ENCODE measurements at regions not wholly inside any gene's neighbourhood (a gene's known extent, or its start where the extent isn't known, plus 50 kb on each side); places are given as distances from the start of the nearest gene placed in this dataset.
A peak's percentile ranks its signal among the peaks of the same experiment; 100 is the strongest.
"Not testable (repeated sequence)": the region's sequence is repeated elsewhere in the genome, so short reads cannot be mapped to it uniquely, and the experiment has no call there.

GRCh38 chr1:228796945-228797344 lies 61.7 kb downstream of the RHOU start:
- not testable (repeated sequence) for H3K79me2 ChIP-seq; H3K4me3 ChIP-seq; H3K9me3 ChIP-seq (ENCODE audit: low read depth); DNase-seq (ENCODE audit: low spot score); H3K4me2 ChIP-seq; H3K36me3 ChIP-seq (replicated peaks; ENCODE audit: insufficient read depth, low read depth); H3K27ac ChIP-seq; H3K27me3 ChIP-seq; H4K20me1 ChIP-seq (ENCODE audit: insufficient read depth, poor library complexity, severe bottlenecking); H3K9me2 ChIP-seq (replicated peaks; ENCODE audit: insufficient read depth); H2AFZ ChIP-seq
- peaks cover 28% of the 10 kb centered on the region for H3K4me1 ChIP-seq (ENCODE audit: insufficient read depth)
- WGBS (ENCODE audit: low lambda C conversion rate, missing lambda C conversion rate): 72% methylated on average over 7 of the region's 7 CpGs

- H3K27ac ChIP-seq: peak overlapping the region; percentile 72
- no peaks in the 10 kb centered on the region for H4K20me1 ChIP-seq (ENCODE audit: insufficient read depth, poor library complexity, severe bottlenecking)
- no peaks in the 10 kb centered on the region for H3K36me3 ChIP-seq (replicated peaks; ENCODE audit: insufficient read depth, low read depth)
- no peaks in the 10 kb centered on the region for H3K27me3 ChIP-seq
- H3K4me3 ChIP-seq: no peak overlapping the region
- no peaks in the 10 kb centered on the region for H3K79me2 ChIP-seq
- H3K4me1 ChIP-seq (ENCODE audit: insufficient read depth): peaks cover 27% of the 10 kb centered on the region
- no peak overlapping the region for H2AFZ ChIP-seq
- H3K4me2 ChIP-seq: no peak overlapping the region
- H3K9me3 ChIP-seq (ENCODE audit: low read depth): no peaks in the 10 kb centered on the region
- no peak for DNase-seq (ENCODE audit: low spot score)
- WGBS (ENCODE audit: low lambda C conversion rate, missing lambda C conversion rate): 72% methylated on average over 2 of the region's 2 CpGs
- no peak for TF ChIP-seq CTCF (IDR thresholded peaks at IDR 0.05; ENCODE audit: poor library complexity)
- no peak for TF ChIP-seq EZH2phosphoT487 (IDR thresholded peaks at IDR 0.05; ENCODE audit: low read depth, severe bottlenecking, unreplicated experiment)
- TF ChIP-seq EZH2 (IDR thresholded peaks at IDR 0.05; ENCODE audit: borderline replicate concordance): no peak
- no peaks in the 10 kb centered on the region for H3K9me2 ChIP-seq (replicated peaks; ENCODE audit: insufficient read depth)
These were observed 62.8 kb downstream of the RHOU start for GRCh38 chr1:228798035-228798434.

GRCh38 chr1:228798548-228798947 lies 63.3 kb downstream of the RHOU start:
- Histone ChIP-seq H3K27me3 (no peaks in the 10 kb centered on the region), H3K27ac (peak overlapping the region; percentile 72), H3K79me2 (no peaks in the 10 kb centered on the region), H4K20me1 (ENCODE audit: insufficient read depth, poor library complexity, severe bottlenecking) (no peaks in the 10 kb centered on the region), H3K4me1 (ENCODE audit: insufficient read depth) (peaks cover 27% of the 10 kb centered on the region), H3K4me3 (no peak overlapping the region), H3K36me3 (replicated peaks; ENCODE audit: insufficient read depth, low read depth) (no peaks in the 10 kb centered on the region), H2AFZ (no peak overlapping the region), H3K4me2 (no peak overlapping the region), H3K9me2 (replicated peaks; ENCODE audit: insufficient read depth) (no peaks in the 10 kb centered on the region), H3K9me3 (ENCODE audit: low read depth) (no peaks in the 10 kb centered on the region)
- WGBS (ENCODE audit: low lambda C conversion rate, missing lambda C conversion rate): 64% methylated on average over 5 of the region's 5 CpGs
- TF ChIP-seq EZH2phosphoT487 (IDR thresholded peaks at IDR 0.05; ENCODE audit: low read depth, severe bottlenecking, unreplicated experiment) (no peak), EZH2 (IDR thresholded peaks at IDR 0.05; ENCODE audit: borderline replicate concordance) (no peak), CTCF (IDR thresholded peaks at IDR 0.05; ENCODE audit: poor library complexity) (no peak)
- DNase-seq (ENCODE audit: low spot score): no peak

GRCh38 chr1:228799924-228800323 lies 64.6 kb downstream of the RHOU start:
- Histone ChIP-seq H3K27ac (no peak overlapping the region), H3K9me2 (replicated peaks; ENCODE audit: insufficient read depth) (no peaks in the 10 kb centered on the region), H3K4me1 (ENCODE audit: insufficient read depth) (peaks cover 32% of the 10 kb centered on the region), H2AFZ (no peak overlapping the region), H3K4me2 (no peak overlapping the region), H3K79me2 (no peaks in the 10 kb centered on the region), H3K27me3 (no peaks in the 10 kb centered on the region), H3K4me3 (no peak overlapping the region), H3K9me3 (ENCODE audit: low read depth) (no peaks in the 10 kb centered on the region), H3K36me3 (replicated peaks; ENCODE audit: insufficient read depth, low read depth) (no peaks in the 10 kb centered on the region), H4K20me1 (ENCODE audit: insufficient read depth, poor library complexity, severe bottlenecking) (no peaks in the 10 kb centered on the region)
- TF ChIP-seq CTCF (IDR thresholded peaks at IDR 0.05; ENCODE audit: poor library complexity) (no peak), EZH2phosphoT487 (IDR thresholded peaks at IDR 0.05; ENCODE audit: low read depth, severe bottlenecking, unreplicated experiment) (no peak), EZH2 (IDR thresholded peaks at IDR 0.05; ENCODE audit: borderline replicate concordance) (no peak)
- DNase-seq (ENCODE audit: low spot score): no peak
- 66% methylated on average over 3 of the region's 3 CpGs for WGBS (ENCODE audit: low lambda C conversion rate, missing lambda C conversion rate)

Measured in hepatocyte (in vitro differentiated cells).